Frontal cortex (tissue), 3 donors: ENCODE measurements at regions not wholly inside any gene's neighbourhood (a gene's known extent, or its start where the extent isn't known, plus 50 kb on each side); places are given as distances from the start of the nearest gene placed in this dataset.
A peak's percentile ranks its signal among the peaks of the same experiment; 100 is the strongest.
"Not testable (repeated sequence)": the region's sequence is repeated elsewhere in the genome, so short reads cannot be mapped to it uniquely, and the experiment has no call there.

Experiments
- DNase-seq, 2 donors: peaks; one replicate each; pipeline ENCODE4 v3.0.0; 2012; ENCODE audit warnings: low spot score in 2 of 2
- FAIRE-seq: peaks from 2 replicates; lab custom pipeline; 2012; peaks lifted over from hg19 to GRCh38; lab: Jason Lieb, UNC
- donor health status: control.
- donor health status: control.
- donor health status: control.

DNA sequence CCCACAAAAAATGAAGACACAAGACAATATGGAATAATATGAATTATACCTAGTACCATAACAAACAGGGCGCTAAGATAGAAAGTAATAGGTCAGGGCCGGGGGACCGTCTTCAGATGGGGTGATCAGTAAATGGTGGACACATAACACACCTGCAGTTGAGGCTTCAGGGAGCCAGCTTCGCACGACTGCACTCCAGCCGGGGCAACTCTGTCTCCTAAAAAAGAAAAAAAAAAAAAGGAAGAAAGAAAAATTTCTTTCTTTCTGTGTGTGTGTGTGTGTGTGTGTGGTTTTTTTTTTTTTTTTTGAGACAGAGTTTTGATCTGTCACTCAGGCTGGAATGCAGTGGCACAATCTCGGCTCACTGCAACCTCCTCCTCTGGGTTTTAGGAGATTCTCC, 75.0 kb upstream of the HSPA9 start:
- no peak for DNase-seq
- no peak for FAIRE-seq

- DNase-seq (no peak), FAIRE-seq (no peak)
Observed at GRCh38 chr5:138649775-138650174, 74.6 kb upstream of the HSPA9 start.

- no peak for DNase-seq
- no peak for FAIRE-seq
Observed at GRCh38 chr5:138649316-138649720, 74.1 kb upstream of the HSPA9 start.

DNA sequence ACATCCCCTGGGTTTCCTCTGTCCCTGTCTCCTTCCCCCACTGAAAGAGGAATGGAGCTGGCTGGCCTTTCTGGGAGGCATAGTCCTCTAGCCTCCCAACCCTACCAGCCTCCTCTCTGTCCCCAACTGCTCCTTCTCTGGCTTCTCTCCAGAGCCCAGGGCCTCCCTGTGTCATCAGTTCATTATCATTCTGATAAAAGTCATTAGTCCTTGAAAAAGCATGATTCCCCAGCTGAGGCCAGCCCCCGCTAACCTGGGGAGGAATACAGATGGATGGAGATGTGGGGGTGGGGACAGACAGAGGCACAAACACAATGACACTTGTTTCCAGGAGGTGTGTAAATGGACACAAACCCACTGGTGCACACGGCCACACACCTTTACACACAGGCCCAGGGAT, 73.6 kb upstream of the HSPA9 start:
- FAIRE-seq, result no peak
- DNase-seq, result no peak

GRCh38 chr5:138647794-138648410, 72.7 kb upstream of the HSPA9 start:
- DNase-seq, result no peak
- no peak for FAIRE-seq

- FAIRE-seq (no peak), DNase-seq (no peak)
Observed at GRCh38 chr5:138647261-138647788, 72.1 kb upstream of the HSPA9 start.

DNA sequence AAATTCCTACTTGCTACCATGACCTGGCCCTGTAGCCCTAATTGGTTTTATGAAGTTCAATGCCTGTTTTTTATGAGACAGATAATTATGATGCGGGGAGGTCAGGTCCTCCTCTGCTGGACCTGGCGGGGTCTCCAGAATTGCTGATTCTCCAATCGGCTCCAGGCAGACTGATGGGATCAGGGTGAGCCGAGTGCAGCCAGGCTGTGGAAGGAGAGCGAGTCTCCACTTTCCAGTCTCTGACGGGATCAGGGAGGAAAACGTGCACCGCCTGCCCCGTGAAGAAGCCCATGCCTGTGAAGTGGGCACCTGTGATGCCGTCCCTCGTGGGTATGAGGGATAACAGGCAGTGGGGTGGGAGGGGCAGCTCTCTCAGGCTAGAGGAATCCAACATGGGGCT, 71.5 kb upstream of the HSPA9 start:
- FAIRE-seq, result no peak

GRCh38 chr5:138645778-138646575, 70.8 kb upstream of the HSPA9 start:
- DNase-seq, result no peak
- FAIRE-seq, result no peak

More for the DNA sequence above, 71.5 kb upstream of the HSPA9 start:
- DNase-seq, result no peak

DNA sequence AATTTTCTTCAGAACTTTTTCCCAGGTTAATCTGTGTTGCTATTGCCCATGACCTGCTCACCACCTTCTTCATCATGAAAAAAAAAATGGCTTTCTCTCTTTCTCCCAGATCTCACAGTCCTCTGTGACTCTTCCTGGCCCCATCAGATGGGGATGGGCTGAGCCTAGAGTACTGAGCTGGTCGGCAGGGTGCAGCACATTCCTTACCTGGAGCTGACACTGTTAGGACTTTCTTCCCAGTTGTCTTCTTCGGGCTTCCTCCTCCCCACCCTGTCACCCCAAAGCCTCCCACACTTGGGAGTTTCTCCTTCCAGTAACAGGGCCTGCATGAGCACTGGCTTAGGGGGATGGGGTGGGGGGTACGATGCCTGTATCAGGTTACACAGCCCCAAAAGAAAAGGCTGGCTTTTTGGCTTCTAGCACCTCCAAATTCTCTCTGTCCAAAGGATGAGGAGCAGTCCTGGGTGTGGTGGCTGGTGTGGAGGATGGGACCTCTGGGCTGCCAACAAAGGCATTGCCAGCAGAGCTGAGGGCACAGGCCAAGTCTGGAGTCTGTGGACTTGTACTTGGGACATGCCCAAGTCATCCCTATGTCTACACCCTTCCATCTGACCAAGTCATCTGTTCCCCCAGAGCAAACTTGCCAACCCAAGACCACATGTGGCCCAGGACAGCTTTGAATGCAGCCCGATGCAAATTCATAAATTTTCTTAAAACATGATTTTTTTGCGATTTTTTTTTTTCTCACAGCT, 68.0 kb upstream of the HSPA9 start:
- DNase-seq, result no peak
- FAIRE-seq, result no peak

DNA sequence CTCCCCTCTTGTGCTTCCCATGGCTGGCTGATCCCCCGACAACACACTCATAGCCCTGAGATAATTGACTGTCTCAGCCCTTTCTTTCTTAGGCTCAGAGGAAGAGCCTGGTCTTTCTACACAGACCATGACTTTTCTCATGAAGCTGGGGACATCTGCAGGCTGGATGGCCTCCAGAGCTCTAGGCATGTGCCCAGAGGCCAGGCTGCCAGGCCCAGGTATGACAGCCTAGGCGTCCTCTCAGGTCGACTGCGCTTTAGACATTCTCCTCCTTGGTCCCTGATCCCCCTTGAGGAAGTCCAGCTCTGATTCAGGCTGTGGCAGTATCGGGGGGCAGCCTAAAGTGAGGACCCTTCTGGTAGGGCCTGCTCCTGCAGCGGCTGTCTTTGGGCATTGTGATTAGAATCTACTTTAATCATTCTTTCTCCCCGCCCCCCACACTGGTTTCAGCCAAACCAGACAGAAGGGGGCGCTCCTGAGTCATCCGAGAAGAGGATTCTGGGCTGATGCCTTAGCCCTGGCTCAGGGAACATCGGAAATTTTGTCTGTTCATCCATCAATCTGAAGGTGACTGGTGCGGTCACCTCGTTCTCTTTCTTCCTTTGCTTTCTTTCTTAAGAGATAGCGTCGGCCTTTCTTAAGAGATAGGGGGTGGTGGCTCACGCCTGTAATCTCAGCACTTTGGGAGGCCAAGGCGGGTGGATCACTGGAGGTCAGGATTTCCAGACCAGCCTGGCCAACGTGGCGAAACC, 66.5 kb upstream of the HSPA9 start:
- DNase-seq (no peak), FAIRE-seq (no peak)

DNA sequence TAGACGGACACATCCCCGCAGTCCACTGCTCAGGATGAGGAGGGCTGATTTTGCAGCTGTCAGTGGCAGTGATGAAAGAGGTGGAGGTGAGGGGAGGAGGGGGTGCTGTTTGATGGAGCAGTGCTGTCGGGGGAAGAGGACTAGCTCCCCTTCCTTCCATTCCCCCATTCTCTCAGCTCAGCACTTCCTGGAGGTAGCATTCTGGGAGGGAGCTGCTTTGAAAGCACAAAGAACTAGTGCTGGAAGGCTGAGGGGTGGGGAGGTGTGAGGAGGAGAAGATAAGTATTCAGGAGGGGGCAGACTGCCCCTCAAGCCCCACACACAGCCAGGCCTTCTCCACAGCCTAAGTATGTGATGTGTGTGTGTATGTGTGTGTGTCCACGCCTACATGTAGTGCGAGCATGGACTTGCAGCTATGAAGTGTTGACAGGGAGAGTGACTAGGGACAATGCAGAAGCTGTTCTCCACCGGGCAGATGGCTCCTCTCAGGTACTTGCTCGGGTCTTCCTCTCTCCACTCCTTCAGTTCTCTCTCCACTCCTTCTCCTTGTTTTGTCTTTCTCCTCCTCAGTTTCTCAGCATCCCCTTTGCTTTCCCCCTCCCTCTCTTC, 65.5 kb upstream of the HSPA9 start:
- no peak for DNase-seq
- FAIRE-seq, result no peak

GRCh38 chr5:138640138-138640537, 64.9 kb upstream of the HSPA9 start:
- no peak for DNase-seq
- FAIRE-seq, result no peak

DNA sequence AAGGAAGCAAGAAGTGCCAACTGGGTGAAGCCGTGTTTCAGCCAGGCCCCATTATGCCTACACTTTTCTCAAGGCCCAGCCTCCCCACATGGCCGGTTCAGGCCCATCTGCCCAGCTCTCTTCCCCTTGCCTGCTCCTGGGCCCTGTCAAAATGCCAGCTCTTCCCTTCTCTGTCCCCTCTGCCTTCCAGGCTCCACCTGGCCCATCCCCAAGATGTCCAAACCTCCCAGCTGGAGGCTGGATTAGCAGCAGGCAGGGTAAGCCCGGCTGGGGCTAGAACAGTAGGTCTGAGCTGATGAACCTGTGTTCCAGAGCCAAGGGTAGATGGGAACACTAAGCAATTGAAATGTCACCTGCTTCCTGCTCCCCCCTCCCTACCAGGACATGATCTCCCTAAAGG, 64.1 kb upstream of the HSPA9 start:
- FAIRE-seq (no peak), DNase-seq (no peak)

GRCh38 chr5:138637256-138637655, 62.1 kb upstream of the HSPA9 start:
- DNase-seq, result no peak
- FAIRE-seq, result no peak

GRCh38 chr5:138636398-138636944, 61.3 kb upstream of the HSPA9 start:
- no peak for DNase-seq
- no peak for FAIRE-seq

DNA sequence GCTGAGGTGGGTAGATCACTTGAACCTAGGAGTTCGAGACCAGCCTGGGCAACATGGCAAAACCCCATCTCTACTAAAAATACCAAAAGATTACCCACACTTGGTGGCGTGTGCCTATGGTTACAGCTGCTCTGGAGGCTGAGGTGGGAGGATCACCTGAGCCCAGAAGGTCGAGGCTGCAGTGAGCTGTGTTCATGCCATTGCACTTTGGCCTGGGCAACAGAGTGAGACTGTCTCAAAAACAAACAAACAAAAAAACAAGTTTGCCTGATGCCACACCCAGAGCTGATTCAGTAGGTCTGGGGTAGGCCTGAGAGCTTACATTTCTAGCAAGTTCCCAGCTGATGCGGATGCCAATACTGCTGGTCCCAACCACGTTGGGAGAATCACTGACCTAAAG, 60.5 kb upstream of the HSPA9 start:
- no peak for FAIRE-seq

DNA sequence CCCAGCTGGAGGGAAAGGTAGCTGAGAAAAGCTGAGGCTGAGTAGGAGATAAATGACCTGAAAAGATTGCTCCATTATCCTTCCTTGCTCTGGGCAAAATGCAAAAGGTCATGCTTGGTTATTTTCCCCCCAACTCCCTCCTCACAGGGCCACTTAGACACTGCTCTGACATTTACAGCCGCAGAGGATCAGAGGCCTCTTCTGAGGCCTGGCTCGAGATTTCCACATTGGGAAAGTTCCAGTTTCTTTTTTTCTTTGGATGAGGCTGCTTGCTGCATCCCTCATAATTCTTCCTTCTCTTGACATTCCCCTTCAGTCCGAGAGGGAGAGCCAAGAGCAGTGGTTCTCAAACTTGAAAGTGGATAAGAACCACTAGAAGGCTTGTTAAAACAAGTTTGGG, 60.1 kb upstream of the HSPA9 start:
- DNase-seq (no peak), FAIRE-seq (no peak)

More for the DNA sequence above, 60.5 kb upstream of the HSPA9 start:
- DNase-seq, result no peak

DNA sequence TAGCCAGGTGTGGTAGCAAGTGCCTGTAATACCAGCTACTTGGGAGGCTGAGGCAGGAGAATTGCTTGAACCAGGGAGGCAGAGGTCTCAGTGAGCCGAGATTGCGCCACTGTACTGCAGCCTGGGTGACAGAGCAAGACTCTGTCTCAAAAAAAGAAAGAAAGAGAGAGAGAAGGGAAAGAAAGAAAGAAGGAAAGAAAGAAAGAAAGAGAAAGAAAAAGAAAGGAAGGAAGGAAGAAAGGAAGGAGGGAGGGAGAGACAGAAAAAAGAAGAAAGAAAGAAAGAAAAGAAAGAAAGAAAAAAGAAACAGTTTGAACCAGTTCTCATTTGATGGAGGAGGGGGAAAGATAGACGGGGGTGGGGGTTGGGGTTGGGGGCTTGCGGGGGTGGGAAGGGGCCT, 59.6 kb upstream of the HSPA9 start:
- FAIRE-seq, DNase-seq: not testable (repeated sequence)

DNA sequence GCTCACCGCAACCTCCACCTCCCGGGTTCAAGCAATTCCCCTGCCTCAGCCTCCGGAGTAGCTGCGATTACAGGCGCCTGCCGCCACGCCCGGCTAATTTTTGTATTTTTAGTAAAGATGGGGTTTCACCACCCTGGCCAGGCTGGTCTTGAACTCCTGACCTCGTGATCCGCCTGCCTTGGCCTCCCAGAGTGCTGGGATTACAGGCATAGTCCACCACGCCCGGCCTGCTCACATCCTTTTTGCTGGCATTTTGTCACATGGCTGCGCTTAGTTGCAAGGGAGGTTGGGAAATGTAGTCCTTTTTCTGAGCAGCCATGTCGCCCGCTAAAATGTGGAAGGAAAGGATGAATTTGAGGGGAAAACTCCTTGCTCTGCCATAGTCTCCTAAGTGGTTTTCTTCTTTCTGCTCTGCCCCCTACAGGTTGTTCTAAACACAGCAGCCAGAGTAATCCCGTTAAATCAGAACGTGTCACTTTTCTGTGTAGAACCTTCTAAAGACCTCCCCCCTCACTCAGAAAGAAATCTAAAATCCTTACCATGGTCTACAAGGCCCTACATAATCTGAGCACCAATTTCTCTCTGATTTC, 57.8 kb upstream of the HSPA9 start:
- peak in 1 of 2 donors; percentile 55 for DNase-seq
- no peak for FAIRE-seq
